Activated CD4-positive, CD25-positive, alpha-beta regulatory T cell (primary cell): ENCODE measurements at regions not wholly inside any gene's neighbourhood (a gene's known extent, or its start where the extent isn't known, plus 50 kb on each side); places are given as distances from the start of the nearest gene placed in this dataset.

Experiments
- DNase-seq, 4 experiments: peaks; one replicate each; lab custom pipeline; 2025; lab: John Stamatoyannopoulos, UW

- DNase-seq, result no peak
Measured at GRCh38 chr9:119020284-119020683, 349.0 kb downstream of the BRINP1 start.

GRCh38 chr9:119020730-119021333, 348.4 kb downstream of the BRINP1 start:
- DNase-seq, result no peak

GRCh38 chr9:119026120-119026519, 343.1 kb downstream of the BRINP1 start:
- DNase-seq, result no peak

DNA sequence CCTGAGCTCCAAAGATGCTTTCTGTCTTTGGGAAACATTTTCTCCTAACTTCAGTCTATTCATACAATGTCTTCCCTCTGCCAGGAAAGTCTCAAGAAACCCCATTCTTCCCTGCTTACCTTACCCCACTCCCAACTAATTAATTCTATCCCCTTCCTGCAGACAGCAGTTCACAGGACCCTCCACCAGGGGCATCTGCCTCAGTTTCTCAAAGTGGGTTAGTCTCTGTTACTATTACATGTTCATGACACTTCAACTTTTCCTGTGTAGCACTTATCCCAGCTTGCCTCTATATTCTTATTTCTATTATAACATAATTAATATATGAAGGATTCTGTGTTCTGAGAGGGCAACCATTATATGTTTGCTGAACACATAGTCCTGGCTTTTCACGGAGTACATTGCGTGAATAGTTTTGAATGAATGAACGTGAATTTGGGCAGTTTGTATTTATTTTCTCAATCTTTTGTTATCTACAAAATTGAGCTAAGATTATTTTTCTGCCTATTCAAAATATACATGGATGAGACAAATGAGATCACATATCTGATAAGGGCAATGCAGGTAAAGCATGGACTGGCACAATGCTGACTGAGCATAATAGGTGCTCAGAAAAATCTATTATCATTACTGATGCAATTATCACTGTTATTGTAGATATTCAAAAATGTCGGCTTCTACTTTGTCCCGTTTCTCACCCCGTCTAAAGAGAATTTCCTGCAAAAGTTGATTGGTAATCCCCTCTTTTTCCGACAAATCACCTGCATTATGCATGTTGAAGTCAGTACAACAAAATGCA, 341.1 kb downstream of the BRINP1 start:
- DNase-seq, result no peak

GRCh38 chr9:119029886-119030285, 339.3 kb downstream of the BRINP1 start:
- no peak for DNase-seq

- no peak for DNase-seq
Measured at GRCh38 chr9:119033596-119033995, 335.6 kb downstream of the BRINP1 start.

DNA sequence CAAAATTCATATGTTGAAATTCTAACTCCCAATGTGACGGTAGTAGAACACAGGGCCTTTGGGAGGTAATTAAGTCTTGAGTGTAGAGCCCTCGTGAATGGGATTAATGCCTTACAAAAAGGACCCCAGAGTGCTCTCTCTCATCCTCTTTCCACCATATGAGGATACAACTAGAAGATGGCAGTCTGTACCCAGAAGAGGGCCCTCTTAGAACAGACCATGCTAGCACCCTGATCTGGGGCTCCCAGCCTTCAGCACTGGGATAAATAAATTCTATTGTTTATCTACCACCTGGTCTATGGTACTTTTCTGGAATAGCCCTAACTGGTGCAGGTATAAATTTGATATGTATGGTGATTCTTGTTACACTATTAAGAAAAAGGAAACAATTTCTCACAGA, 332.3 kb downstream of the BRINP1 start:
- DNase-seq, result no peak

- DNase-seq, result no peak
Measured at GRCh38 chr9:119043996-119044395, 325.2 kb downstream of the BRINP1 start.

- DNase-seq, result no peak
Measured at GRCh38 chr9:119044806-119045205, 324.4 kb downstream of the BRINP1 start.

DNA sequence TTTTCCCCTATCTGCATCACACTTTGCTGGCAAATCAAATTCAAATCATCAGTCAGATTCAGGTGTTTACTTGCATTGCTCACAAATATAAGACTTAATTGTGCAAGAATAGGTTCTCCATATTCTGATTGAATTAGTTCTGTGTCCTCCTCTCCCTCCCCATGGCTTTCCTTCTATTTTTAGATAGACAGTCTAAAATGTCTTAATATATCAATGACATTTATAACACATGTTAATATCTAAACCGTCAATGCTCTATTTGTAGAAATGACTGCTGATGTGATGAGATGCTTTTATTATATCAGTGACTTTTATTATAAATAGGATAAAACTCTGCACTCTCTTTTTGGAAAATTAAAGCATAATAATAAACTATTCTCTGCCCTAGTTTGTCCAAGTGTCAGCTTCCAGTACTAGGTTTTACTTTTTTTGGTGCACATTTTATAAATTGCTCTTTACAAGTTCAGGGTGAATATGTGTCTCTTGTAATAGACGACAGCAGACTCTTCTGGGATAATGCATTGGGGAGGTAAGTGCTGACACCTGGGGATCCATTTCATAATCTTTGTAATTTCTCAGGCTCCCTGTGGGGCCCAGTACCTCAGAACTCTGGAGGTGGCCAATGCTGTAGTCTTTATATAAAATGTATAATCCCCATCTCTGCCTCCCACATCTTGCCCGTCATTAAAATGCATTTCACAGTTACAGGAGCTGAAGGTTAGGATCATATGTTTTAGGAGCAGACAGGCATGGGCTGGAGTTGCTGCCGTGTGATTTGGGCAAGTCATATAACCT, 321.5 kb downstream of the BRINP1 start:
- DNase-seq, result no peak

GRCh38 chr9:119050281-119050680, 319.0 kb downstream of the BRINP1 start:
- no peak for DNase-seq

- no peak for DNase-seq
Measured at GRCh38 chr9:119052339-119053030, 316.8 kb downstream of the BRINP1 start.

DNA sequence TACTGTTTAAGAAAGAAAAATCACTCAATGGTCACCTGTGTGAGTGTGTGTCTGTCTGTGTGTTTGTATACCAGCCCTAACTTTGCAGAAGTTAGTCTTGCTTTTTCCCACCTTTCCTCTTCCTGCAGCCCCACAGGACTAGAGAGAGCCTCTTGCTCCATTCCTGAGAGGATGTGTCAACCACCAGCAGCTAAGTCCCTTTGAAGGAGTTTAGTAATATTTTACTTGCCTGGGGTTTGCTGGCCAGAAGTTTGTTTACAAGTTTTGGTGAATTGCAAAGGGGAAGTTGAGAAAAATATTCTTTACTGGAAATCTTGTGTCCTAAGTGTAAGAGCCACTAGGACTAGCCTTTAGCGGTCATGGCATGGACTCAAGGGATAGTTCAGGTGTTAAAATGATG, 316.2 kb downstream of the BRINP1 start:
- DNase-seq, result no peak

- DNase-seq, result no peak
Measured at GRCh38 chr9:119060629-119061385, 308.4 kb downstream of the BRINP1 start.

DNA sequence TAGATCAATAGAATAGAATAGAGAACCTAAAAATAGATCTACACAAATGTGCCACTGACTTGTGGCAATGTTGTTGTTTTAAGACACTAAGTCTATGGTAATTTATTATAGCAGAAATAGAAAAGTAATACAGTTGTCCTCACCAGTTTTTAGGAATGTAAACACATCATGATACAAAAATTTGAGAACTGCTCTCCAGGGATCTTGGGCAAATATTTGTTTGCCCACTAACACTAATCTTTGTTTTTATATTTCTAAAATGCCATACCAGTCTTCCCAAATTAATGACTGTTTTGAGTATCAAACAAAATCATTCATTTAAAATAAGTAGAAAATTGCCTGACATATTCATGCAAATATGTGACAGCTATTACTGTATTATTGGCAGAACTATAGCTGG, 297.6 kb downstream of the BRINP1 start:
- no peak for DNase-seq

DNA sequence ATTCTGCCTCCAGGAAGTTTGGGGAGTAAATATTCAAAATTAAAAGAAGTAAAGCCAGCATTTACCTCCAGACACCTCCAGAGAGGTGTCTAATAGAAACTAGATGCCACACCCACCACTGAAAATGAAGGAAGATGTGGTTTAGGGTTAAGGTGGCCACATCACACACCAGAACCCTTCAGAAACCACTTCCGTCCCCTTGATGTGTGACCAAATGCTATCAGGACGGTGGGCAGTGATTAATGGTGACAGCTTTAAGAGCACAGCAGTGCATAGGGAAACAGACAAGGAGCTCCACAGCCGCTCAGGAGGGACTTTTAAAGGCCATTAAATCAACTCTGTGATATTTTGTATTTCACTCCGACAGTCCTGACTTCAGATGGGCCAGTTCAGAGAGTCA, 295.2 kb downstream of the BRINP1 start:
- no peak for DNase-seq

GRCh38 chr9:119078015-119078414, 291.2 kb downstream of the BRINP1 start:
- no peak for DNase-seq

DNA sequence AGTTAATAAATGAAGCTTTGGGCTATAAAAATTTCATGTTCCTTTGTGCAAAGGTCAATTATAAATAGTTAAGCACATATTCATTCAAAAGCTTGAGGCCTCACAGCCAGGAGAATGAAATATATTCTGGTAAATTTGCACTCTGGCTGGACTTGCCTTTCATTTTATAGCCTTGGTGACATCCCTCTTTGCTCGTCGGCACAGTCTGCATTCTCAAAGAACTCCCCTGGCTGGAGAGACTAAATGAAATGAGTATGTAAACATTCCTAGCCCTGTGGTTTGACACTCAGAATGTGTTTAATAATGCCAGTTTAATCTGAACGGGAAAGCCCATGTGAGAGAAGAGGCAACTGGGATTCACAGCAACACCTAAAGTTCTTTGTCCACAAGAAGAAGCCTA, 285.6 kb downstream of the BRINP1 start:
- no peak for DNase-seq

- no peak for DNase-seq
Measured at GRCh38 chr9:119086590-119086989, 282.6 kb downstream of the BRINP1 start.

DNA sequence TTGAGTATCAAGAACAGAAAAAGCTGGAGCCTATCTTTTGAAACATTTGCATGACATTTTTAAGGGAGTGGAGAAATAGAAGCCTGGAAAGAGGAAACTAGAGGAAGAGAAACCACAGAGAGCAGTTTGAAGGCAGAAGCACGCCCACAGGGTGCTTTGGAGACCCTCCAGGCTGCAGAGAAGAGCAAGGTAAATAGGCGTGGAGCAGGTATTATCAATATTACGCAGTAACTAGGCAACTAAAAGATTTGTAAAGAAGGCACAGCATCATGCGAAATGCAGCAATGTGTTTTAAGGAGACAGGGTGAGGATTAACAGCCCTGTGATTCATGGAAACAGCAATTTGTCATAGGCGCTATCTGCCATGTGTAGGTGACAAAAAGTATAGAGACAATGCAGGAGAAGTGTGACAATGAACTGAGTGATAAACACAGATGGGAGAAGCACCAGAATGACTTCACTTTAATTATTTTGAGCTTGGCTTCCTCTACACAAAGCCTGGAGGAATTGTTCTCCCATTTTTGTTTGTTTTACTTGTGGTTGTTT, 281.2 kb downstream of the BRINP1 start:
- no peak for DNase-seq

- DNase-seq, result no peak
Measured at GRCh38 chr9:119091074-119091473, 278.2 kb downstream of the BRINP1 start.
